BJ (cell line): ENCODE measurements at regions not wholly inside any gene's neighbourhood (a gene's known extent, or its start where the extent isn't known, plus 50 kb on each side); places are given as distances from the start of the nearest gene placed in this dataset.

Source experiments
- CTCF ChIA-PET: fragments of 350-600 bp; formaldehyde crosslinking; extraction: SDS; loops from one replicate; lab custom pipeline; 2021; ENCODE audit warnings: antibody characterized with exemption, inconsistent platforms; lab: Yijun Ruan, JAX
- POLR2A ChIA-PET: fragments of 300-600 bp; sonication (Branson Sonifier 250); formaldehyde crosslinking; extraction: SDS; loops from one replicate; lab custom pipeline; 2021; ENCODE audit warnings: antibody characterized with exemption; lab: Charles Lee
- DNase-seq: peaks from one replicate; pipeline ENCODE4 v3.0.0-alpha.2; 2011; ENCODE audit warnings: low read depth
- H3K27me3 ChIP-seq: 2 replicates; pipeline ENCODE4 v1.6.0; 2011; ENCODE audit warnings: low read length; ENCODE audit not compliant: control insufficient read depth, insufficient read depth
- H3K36me3 ChIP-seq: 2 replicates; pipeline ENCODE4 v1.5.1; 2011; ENCODE audit warnings: low read length; ENCODE audit not compliant: control insufficient read depth, insufficient read depth
- H3K4me3 ChIP-seq: 2 replicates; pipeline ENCODE4 v1.5.1; 2011; ENCODE audit warnings: low read depth, mild to moderate bottlenecking, control low read depth, low read length
- TF ChIP-seq, protein P1 (sequence below): IDR thresholded peaks from 2 replicates; pipeline ENCODE4 v1.5.1; 2011; ENCODE audit warnings: low read depth, mild to moderate bottlenecking, control low read depth, inconsistent platforms, low read length, moderate library complexity; ENCODE audit not compliant: insufficient read depth

- H3K4me3 ChIP-seq: no peak overlapping the region
- no peaks in the 10 kb centered on the region for H3K36me3 ChIP-seq
- ChIA-PET CTCF (no interaction called here), POLR2A (no interaction called here)
- no peak for DNase-seq
- H3K27me3 ChIP-seq: no peaks in the 10 kb centered on the region
- TF ChIP-seq, protein P1, sequence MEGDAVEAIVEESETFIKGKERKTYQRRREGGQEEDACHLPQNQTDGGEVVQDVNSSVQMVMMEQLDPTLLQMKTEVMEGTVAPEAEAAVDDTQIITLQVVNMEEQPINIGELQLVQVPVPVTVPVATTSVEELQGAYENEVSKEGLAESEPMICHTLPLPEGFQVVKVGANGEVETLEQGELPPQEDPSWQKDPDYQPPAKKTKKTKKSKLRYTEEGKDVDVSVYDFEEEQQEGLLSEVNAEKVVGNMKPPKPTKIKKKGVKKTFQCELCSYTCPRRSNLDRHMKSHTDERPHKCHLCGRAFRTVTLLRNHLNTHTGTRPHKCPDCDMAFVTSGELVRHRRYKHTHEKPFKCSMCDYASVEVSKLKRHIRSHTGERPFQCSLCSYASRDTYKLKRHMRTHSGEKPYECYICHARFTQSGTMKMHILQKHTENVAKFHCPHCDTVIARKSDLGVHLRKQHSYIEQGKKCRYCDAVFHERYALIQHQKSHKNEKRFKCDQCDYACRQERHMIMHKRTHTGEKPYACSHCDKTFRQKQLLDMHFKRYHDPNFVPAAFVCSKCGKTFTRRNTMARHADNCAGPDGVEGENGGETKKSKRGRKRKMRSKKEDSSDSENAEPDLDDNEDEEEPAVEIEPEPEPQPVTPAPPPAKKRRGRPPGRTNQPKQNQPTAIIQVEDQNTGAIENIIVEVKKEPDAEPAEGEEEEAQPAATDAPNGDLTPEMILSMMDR: no peak
Measured at GRCh38 chr9:28538132-28538531, 964.9 kb upstream of the C9orf72 start.

GRCh38 chr9:28539434-28540070 lies 966.3 kb upstream of the C9orf72 start:
- no peaks in the 10 kb centered on the region for H3K36me3 ChIP-seq
- ChIA-PET POLR2A (no interaction called here), CTCF (no interaction called here)
- DNase-seq: no peak
- H3K4me3 ChIP-seq: no peak overlapping the region
- TF ChIP-seq, protein P1: no peak
- H3K27me3 ChIP-seq: no peaks in the 10 kb centered on the region

GRCh38 chr9:28542928-28543327 lies 969.6 kb upstream of the C9orf72 start:
- DNase-seq: no peak
- CTCF ChIA-PET: no interaction called here
- Histone ChIP-seq H3K36me3 (no peaks in the 10 kb centered on the region), H3K4me3 (no peak overlapping the region), H3K27me3 (no peaks in the 10 kb centered on the region)
- TF ChIP-seq, protein P1: no peak
- POLR2A ChIA-PET: no interaction called here

GRCh38 chr9:28547527-28547926 lies 974.2 kb upstream of the C9orf72 start:
- DNase-seq: no peak
- H3K4me3 ChIP-seq: no peak overlapping the region
- H3K36me3 ChIP-seq: no peaks in the 10 kb centered on the region
- H3K27me3 ChIP-seq: no peaks in the 10 kb centered on the region
- POLR2A ChIA-PET: no interaction called here
- CTCF ChIA-PET: no interaction called here
- TF ChIP-seq, protein P1: no peak

DNA sequence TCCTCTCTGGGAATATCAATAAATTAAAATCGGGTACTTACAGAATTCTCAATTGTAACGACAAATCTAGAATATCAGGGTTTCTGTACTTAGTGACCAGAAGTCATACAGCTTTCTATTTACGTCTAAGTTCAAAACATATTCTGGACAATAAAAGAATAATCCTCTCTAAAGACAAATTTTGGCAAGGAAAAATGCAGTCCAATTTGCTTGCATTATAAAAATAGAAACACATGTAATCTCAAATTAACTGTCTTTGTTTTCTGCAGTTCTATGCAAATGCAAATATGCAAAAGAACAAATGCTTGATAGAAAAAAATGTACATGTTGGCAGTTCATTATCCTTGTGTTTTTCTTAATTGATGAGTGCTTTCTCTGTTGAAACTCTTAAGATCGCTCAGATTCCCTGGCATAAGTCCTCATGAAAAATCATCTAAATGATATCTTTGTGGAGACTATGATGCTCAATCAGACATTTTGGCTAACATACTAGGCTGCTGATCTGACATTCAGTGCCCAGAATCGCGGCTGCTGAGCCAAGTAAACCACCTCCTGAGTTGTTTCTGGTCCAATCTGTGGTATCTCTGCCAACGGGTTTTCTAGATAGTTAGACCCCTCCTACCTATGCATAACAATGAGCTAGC lies 990.1 kb upstream of the C9orf72 start:
- H3K27me3 ChIP-seq: no peaks in the 10 kb centered on the region
- CTCF ChIA-PET: no interaction called here
- no peak for DNase-seq
- H3K36me3 ChIP-seq: no peaks in the 10 kb centered on the region
- TF ChIP-seq, protein P1: no peak
- POLR2A ChIA-PET: no interaction called here
- H3K4me3 ChIP-seq: no peak overlapping the region
